Panc1 (cell line): ENCODE measurements at regions not wholly inside any gene's neighbourhood (a gene's known extent, or its start where the extent isn't known, plus 50 kb on each side); places are given as distances from the start of the nearest gene placed in this dataset.
"Not testable (repeated sequence)": the region's sequence is repeated elsewhere in the genome, so short reads cannot be mapped to it uniquely, and the experiment has no call there.

ENCODE experiments used
- ATAC-seq: fragments of 200-7000 bp; cut with Tn5 transposase; 2 replicates; pipeline ENCODE4 v1.9.1; 2020; ENCODE audit warnings: mild to moderate bottlenecking, moderate library complexity
- BruUV-seq: library from RNA; stranded (reverse); fragments of 400-500 nt; replicated peaks from 2 replicates; lab custom pipeline; 2021; lab: Mats Ljungman, UMichigan
- CTCF ChIA-PET: fragments of 300-600 bp; sonication (Branson Sonifier 250); formaldehyde crosslinking; loops from one replicate; lab custom pipeline; 2022; ENCODE audit warnings: antibody characterized with exemption; lab: Charles Lee
- POLR2A ChIA-PET: fragments of 300-600 bp; sonication (Branson Sonifier 250); formaldehyde crosslinking; loops from one replicate; lab custom pipeline; 2022; ENCODE audit warnings: antibody characterized with exemption; lab: Charles Lee
- DNase-seq: peaks from one replicate; pipeline ENCODE4 v3.0.0-alpha.2; 2010; ENCODE audit warnings: low read depth, low spot score
- H3K27ac ChIP-seq: 2 replicates; pipeline ENCODE4 v1.5.1; 2011; ENCODE audit warnings: mild to moderate bottlenecking, low read length, inconsistent platforms
- H3K27me3 ChIP-seq: fragments of 200-500 bp; sonication (Bioruptor generic); 2 replicates; pipeline ENCODE4 v1.6.0; 2014; ENCODE audit warnings: low read length, inconsistent platforms; ENCODE audit not compliant: control insufficient read depth, insufficient read depth
- H3K36me3 ChIP-seq: fragments of 200-500 bp; sonication (Bioruptor generic); 2 replicates; pipeline ENCODE4 v1.5.1; 2014; ENCODE audit warnings: inconsistent platforms, mild to moderate bottlenecking, low read length, moderate library complexity; ENCODE audit not compliant: control insufficient read depth, insufficient read depth
- H3K4me1 ChIP-seq: 2 replicates; pipeline ENCODE4 v1.5.1; 2011; ENCODE audit warnings: inconsistent platforms, mild to moderate bottlenecking, low read length, moderate library complexity; ENCODE audit not compliant: control insufficient read depth, insufficient read depth
- H3K4me3 ChIP-seq, 2 experiments: 2 replicates each; pipeline ENCODE4 v1.5.1; 2011 to 2012; ENCODE audit warnings: low read depth in 2 of 2, low read length in 2 of 2, mild to moderate bottlenecking in 2 of 2, inconsistent platforms in 1 of 2, moderate library complexity in 1 of 2
- H3K9me3 ChIP-seq: fragments of 200-500 bp; sonication (Bioruptor generic); 2 replicates; pipeline ENCODE4 v1.5.1; 2014; ENCODE audit warnings: low read depth, mild to moderate bottlenecking, inconsistent platforms, low read length, moderate library complexity; ENCODE audit not compliant: control insufficient read depth, insufficient read depth
- POLR2AphosphoS5 ChIP-seq: IDR thresholded peaks from 2 replicates; pipeline ENCODE4 v1.6.1; 2012; ENCODE audit warnings: mild to moderate bottlenecking, low read depth, low read length, moderate library complexity
- SIN3A ChIP-seq: IDR thresholded peaks from 2 replicates; pipeline ENCODE4 v1.6.1; 2012; ENCODE audit warnings: low read depth, mild to moderate bottlenecking, low read length, moderate library complexity, borderline replicate concordance; ENCODE audit not compliant: insufficient read depth
- TCF7L2 ChIP-seq: IDR thresholded peaks from 2 replicates; pipeline ENCODE4 v1.6.1; 2011; ENCODE audit warnings: mild to moderate bottlenecking, low read depth, low read length, inconsistent platforms
- in situ Hi-C: cut with HindIII; loops from 2 replicates; pipeline ENCODE4 v1.10.0; 2016; ENCODE audit warnings: low sequenced_read_pairs, low pct_unique_long_range_greater_than_20kb
- intact Hi-C: fragments of 100-400 bp; cut with micrococcal nuclease; formaldehyde crosslinking; loops from one replicate; pipeline ENCODE4 v1.10.0; 2022; ENCODE audit not compliant: unreplicated experiment
- TF ChIP-seq, protein P1 (sequence below): fragments of 450-650 bp; IDR thresholded peaks from 2 replicates; pipeline ENCODE4 v1.5.1; 2017; ENCODE audit warnings: mild to moderate bottlenecking
- TF ChIP-seq, protein P2 (sequence below), 2 experiments: IDR thresholded peaks; 2 replicates each; pipeline ENCODE4 v1.6.1; 2011 to 2012; ENCODE audit warnings: low read depth in 2 of 2, control low read depth in 1 of 2, low read length in 1 of 2, mild to moderate bottlenecking in 1 of 2, moderate library complexity in 1 of 2; ENCODE audit not compliant: insufficient read depth in 1 of 2

DNA sequence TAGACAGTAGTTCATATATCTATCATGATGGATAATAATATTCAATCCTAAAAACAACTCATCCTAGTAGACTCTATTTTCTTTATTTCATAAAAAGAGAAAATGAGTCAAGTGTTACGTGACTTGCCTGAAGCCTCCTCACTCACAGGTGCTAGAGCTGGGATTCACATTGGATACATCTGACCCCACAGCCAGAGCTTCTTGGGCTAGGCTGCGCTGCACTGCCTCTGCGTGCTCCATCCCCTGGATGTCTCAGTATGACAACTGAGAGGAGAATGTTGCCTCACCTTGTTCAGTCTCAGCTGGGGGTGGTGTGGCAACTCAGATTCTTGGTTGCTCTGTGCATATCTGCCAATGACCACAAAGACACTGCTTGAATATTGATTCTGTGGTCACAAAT, 286.6 kb downstream of the LIG4 start:
- no peak overlapping the region for H3K4me3 ChIP-seq
- ChIA-PET POLR2A (no interaction called here), CTCF (no interaction called here)
- in situ Hi-C loops = no loop called here
- TF ChIP-seq POLR2AphosphoS5 (no peak), TCF7L2 (no peak), SIN3A (no peak)
- TF ChIP-seq, protein P1, sequence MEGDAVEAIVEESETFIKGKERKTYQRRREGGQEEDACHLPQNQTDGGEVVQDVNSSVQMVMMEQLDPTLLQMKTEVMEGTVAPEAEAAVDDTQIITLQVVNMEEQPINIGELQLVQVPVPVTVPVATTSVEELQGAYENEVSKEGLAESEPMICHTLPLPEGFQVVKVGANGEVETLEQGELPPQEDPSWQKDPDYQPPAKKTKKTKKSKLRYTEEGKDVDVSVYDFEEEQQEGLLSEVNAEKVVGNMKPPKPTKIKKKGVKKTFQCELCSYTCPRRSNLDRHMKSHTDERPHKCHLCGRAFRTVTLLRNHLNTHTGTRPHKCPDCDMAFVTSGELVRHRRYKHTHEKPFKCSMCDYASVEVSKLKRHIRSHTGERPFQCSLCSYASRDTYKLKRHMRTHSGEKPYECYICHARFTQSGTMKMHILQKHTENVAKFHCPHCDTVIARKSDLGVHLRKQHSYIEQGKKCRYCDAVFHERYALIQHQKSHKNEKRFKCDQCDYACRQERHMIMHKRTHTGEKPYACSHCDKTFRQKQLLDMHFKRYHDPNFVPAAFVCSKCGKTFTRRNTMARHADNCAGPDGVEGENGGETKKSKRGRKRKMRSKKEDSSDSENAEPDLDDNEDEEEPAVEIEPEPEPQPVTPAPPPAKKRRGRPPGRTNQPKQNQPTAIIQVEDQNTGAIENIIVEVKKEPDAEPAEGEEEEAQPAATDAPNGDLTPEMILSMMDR = no peak
- TF ChIP-seq, protein P2, sequence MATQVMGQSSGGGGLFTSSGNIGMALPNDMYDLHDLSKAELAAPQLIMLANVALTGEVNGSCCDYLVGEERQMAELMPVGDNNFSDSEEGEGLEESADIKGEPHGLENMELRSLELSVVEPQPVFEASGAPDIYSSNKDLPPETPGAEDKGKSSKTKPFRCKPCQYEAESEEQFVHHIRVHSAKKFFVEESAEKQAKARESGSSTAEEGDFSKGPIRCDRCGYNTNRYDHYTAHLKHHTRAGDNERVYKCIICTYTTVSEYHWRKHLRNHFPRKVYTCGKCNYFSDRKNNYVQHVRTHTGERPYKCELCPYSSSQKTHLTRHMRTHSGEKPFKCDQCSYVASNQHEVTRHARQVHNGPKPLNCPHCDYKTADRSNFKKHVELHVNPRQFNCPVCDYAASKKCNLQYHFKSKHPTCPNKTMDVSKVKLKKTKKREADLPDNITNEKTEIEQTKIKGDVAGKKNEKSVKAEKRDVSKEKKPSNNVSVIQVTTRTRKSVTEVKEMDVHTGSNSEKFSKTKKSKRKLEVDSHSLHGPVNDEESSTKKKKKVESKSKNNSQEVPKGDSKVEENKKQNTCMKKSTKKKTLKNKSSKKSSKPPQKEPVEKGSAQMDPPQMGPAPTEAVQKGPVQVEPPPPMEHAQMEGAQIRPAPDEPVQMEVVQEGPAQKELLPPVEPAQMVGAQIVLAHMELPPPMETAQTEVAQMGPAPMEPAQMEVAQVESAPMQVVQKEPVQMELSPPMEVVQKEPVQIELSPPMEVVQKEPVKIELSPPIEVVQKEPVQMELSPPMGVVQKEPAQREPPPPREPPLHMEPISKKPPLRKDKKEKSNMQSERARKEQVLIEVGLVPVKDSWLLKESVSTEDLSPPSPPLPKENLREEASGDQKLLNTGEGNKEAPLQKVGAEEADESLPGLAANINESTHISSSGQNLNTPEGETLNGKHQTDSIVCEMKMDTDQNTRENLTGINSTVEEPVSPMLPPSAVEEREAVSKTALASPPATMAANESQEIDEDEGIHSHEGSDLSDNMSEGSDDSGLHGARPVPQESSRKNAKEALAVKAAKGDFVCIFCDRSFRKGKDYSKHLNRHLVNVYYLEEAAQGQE (IDR thresholded peaks at IDR 0.05; ENCODE audit: insufficient read depth in 1 of 2, low read depth in 2 of 2, low read length in 1 of 2) = no peak
- no peaks in the 10 kb centered on the region for H3K4me1 ChIP-seq
- BruUV-seq = no TSS peak
- H3K9me3 ChIP-seq = no peaks in the 10 kb centered on the region
- H3K36me3 ChIP-seq = no peaks in the 10 kb centered on the region
- no peaks in the 10 kb centered on the region for H3K27me3 ChIP-seq
- H3K27ac ChIP-seq = no peak overlapping the region
- DNase-seq (no peak), ATAC-seq (no peak)
- intact Hi-C loops = no loop called here

DNA sequence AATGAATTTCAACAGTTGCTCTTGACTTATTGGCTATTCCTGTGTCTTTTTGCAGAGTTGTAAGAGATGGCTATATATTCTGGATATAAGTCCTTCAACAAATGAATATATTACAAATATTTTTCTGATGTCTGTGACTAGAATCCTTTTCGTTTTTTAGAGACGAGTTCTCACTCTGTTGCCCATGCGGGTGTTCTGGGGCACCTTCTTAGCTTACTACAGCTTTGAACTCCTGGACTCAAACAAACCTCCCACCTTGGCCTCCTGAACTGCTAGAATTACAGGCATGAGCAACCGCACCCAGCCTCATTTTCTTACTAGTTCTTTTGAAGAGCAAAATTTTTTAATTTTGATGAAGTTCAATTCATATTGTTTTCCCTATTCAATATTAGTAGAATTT, 287.8 kb downstream of the LIG4 start:
- in situ Hi-C loops (no loop called here), intact Hi-C loops (no loop called here)
- Histone ChIP-seq H3K36me3 (no peaks in the 10 kb centered on the region), H3K4me3 (no peak overlapping the region), H3K9me3 (no peaks in the 10 kb centered on the region), H3K4me1 (no peaks in the 10 kb centered on the region), H3K27me3 (no peaks in the 10 kb centered on the region), H3K27ac (no peak overlapping the region)
- no peak for DNase-seq
- CTCF ChIA-PET = no interaction called here
- BruUV-seq = no TSS peak
- POLR2A ChIA-PET = no interaction called here
- TF ChIP-seq POLR2AphosphoS5 = no peak
- ATAC-seq = no peak

DNA sequence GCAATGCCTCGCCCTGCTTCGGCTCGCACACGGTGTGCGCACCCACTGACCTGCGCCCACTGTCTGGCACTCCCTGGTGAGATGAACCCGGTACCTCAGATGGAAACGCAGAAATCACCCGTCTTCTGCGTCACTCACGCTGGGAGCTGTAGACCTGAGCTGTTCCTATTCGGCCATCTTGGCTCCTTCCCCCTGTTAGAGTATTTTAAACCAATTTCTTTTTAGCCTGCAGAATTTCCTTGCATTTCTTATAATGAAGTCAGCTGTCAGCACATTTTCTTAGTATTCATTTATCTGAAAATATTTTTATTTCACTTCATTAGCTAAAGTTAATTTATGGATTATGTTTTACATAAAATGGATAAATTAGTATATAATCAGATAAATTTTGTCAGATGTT, 288.8 kb downstream of the LIG4 start:
- H3K27ac ChIP-seq, H3K4me3 ChIP-seq, H3K36me3 ChIP-seq, H3K4me1 ChIP-seq, in situ Hi-C loops, POLR2A ChIA-PET, BruUV-seq, ATAC-seq, DNase-seq, intact Hi-C loops, H3K27me3 ChIP-seq, CTCF ChIA-PET, H3K9me3 ChIP-seq: not testable (repeated sequence)

DNA sequence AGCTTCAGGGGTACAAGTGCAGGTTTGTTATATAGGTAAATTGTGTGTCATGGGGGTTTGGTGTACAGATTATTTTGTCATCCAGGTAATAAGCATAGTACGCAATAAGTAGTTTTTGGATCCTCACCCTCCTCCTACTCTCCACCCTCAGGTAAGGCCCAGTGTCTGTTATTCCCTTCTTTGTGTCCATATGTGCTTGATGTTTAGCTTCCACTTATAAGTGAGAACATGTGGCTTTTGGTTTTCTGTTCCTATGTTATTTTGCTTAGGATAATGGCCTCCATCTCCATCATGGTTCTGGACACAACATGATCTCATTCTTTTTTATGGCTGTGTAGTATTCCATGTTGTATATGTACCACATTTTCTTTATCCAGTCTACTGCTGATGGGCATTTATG, 298.4 kb downstream of the LIG4 start:
- H3K9me3 ChIP-seq, POLR2A ChIA-PET, DNase-seq, H3K27me3 ChIP-seq, ATAC-seq, BruUV-seq, intact Hi-C loops, H3K4me3 ChIP-seq, CTCF ChIA-PET, H3K27ac ChIP-seq, H3K4me1 ChIP-seq, in situ Hi-C loops, H3K36me3 ChIP-seq: not testable (repeated sequence)
